Retinal pigment epithelial cell (primary cell): ENCODE measurements at regions not wholly inside any gene's neighbourhood (a gene's known extent, or its start where the extent isn't known, plus 50 kb on each side); places are given as distances from the start of the nearest gene placed in this dataset.

Experiments
- DNase-seq: peaks from one replicate; pipeline ENCODE4 v3.0.0-alpha.2; 2010; ENCODE audit warnings: low read depth
- H3K4me3 ChIP-seq: 2 replicates; pipeline ENCODE4 v1.5.1; 2011; ENCODE audit warnings: mild to moderate bottlenecking, low read length, control low read depth, moderate library complexity
- TF ChIP-seq, protein P1 (sequence below): conservative IDR thresholded peaks from 2 replicates; pipeline ENCODE4 v1.5.1; 2011; ENCODE audit warnings: low read depth, low read length, control low read depth, inconsistent platforms

GRCh38 chr1:238123201-238123600, 232.5 kb upstream of the ZP4 start:
- DNase-seq, result no peak
- TF ChIP-seq, protein P1, sequence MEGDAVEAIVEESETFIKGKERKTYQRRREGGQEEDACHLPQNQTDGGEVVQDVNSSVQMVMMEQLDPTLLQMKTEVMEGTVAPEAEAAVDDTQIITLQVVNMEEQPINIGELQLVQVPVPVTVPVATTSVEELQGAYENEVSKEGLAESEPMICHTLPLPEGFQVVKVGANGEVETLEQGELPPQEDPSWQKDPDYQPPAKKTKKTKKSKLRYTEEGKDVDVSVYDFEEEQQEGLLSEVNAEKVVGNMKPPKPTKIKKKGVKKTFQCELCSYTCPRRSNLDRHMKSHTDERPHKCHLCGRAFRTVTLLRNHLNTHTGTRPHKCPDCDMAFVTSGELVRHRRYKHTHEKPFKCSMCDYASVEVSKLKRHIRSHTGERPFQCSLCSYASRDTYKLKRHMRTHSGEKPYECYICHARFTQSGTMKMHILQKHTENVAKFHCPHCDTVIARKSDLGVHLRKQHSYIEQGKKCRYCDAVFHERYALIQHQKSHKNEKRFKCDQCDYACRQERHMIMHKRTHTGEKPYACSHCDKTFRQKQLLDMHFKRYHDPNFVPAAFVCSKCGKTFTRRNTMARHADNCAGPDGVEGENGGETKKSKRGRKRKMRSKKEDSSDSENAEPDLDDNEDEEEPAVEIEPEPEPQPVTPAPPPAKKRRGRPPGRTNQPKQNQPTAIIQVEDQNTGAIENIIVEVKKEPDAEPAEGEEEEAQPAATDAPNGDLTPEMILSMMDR, result no peak

DNA sequence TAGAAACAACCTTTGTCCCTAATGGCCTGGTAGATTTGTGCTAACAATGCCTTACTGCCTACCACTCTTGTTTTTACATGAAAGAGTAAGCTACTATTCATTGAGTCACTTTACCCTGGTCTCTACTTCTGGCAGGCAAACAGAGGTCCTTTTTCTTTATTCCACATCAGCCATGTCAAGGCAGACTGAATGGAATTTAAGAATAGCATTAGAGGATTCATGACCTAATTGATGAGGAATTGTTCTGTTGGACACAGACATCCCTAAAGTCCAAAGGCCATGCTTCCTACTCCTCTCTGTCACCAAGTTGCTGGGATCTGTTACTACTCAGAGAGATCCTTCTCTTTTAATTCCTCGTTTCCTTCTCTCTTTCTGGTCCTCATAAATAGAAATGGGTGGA, 229.1 kb upstream of the ZP4 start:
- no peak for DNase-seq
- no peak overlapping the region for H3K4me3 ChIP-seq
- TF ChIP-seq, protein P1, result no peak

More at GRCh38 chr1:238123201-238123600, 232.5 kb upstream of the ZP4 start:
- no peak overlapping the region for H3K4me3 ChIP-seq

GRCh38 chr1:238119060-238119459, 228.3 kb upstream of the ZP4 start:
- H3K4me3 ChIP-seq, result no peak overlapping the region
- TF ChIP-seq, protein P1, result peak; percentile 21

DNA sequence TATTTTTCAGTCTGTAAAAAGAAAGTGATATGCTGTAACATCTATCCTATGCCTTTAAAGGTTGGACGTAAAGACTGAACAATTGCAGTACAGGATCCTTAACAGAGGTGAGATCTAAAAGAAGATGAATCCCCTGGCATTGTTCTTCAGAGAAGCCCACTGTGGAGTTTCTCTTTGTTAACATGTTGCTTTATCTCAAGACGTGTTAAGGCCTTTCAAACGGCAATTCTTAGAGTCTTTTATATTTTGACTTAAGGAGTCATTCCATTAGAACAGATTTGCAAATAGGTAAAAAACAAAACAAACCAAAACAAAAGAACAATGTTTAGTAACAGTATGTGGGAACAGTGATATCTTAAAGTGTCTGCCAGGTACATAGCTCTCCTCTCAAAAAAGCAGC, 225.1 kb upstream of the ZP4 start:
- no peak overlapping the region for H3K4me3 ChIP-seq
- DNase-seq, result no peak
- TF ChIP-seq, protein P1, result no peak

More at GRCh38 chr1:238119060-238119459, 228.3 kb upstream of the ZP4 start:
- no peak for DNase-seq

DNA sequence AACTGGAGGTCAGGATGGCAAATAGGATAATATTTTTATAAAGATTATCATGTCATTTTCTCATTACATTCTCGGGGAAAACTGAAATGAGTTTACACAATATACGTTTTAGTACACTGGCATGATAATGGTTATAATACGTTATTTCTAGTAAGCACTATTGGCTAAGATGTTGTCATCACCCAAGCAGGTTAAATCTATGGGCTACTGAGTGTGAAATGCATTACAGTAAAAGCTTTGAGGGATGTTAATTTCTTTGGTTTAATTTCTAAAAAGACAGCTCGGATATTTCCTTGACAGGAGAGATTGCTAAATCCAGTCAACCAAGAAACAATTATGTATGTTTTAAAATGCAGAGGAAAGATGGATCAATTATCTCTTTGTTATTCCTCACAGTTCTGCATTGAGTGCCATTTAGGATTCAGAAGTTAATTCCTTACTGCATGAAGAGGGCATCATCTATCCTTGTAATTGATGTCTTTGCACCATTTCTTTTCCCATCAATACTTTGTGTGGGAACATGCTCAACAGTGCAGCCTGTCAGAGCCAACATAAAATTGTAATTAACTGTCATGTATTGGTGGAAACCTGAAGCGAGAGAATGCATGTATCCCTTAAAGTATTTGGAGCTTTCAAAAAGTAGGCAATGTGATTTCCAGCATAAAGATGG, 222.4 kb upstream of the ZP4 start:
- no peak overlapping the region for H3K4me3 ChIP-seq
- DNase-seq, result no peak
- TF ChIP-seq, protein P1, result no peak

- H3K4me3 ChIP-seq, result no peak overlapping the region
- TF ChIP-seq, protein P1, result no peak
- DNase-seq, result no peak
Measured at GRCh38 chr1:238111516-238111915, 220.8 kb upstream of the ZP4 start.

DNA sequence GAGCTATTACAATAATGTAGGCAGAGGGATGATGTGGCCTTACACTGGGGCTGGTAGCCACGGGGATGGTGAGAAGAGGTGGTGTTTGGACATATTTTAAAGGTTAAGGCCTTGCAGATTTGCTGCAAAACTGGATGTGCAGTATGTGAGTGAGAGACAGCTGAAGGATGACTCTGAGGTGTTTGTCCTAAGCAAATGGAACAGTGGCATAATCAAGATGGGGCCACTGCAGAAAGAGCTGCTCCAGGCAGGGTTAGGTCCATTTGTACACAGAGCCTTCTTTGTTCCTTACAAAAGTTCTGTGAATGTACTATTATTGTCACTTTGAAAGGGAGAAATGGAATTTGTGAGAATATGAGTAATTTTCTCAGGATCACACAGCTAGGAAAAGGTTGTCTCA, 220.4 kb upstream of the ZP4 start:
- no peak overlapping the region for H3K4me3 ChIP-seq
- TF ChIP-seq, protein P1, result no peak
- no peak for DNase-seq
